B cell (primary cell): ENCODE measurements at regions not wholly inside any gene's neighbourhood (a gene's known extent, or its start where the extent isn't known, plus 50 kb on each side); places are given as distances from the start of the nearest gene placed in this dataset.

Experiments
- ATAC-seq: fragments of 200-7000 bp; cut with Tn5 transposase; one replicate; pipeline ENCODE4 v1.10.0; 2021; ENCODE audit warnings: low read depth, mild to moderate bottlenecking, moderate number of reproducible peaks, moderate library complexity
- CTCF ChIA-PET: fragments of 350-600 bp; sonication (Branson Sonifier 250); formaldehyde crosslinking; loops from one replicate; lab custom pipeline; 2021; ENCODE audit warnings: antibody characterized with exemption, inconsistent platforms; lab: Charles Lee
- POLR2A ChIA-PET: fragments of 350-600 bp; sonication (Branson Sonifier 250); formaldehyde crosslinking; loops from one replicate; lab custom pipeline; 2021; ENCODE audit warnings: antibody characterized with exemption; lab: Charles Lee
- DNase-seq: peaks from one replicate; pipeline ENCODE4 v3.0.0; 2013
- H2AFZ ChIP-seq: 2 replicates; pipeline ENCODE4 v1.6.1; 2012; ENCODE audit warnings: mild to moderate bottlenecking, low read depth, low read length; ENCODE audit not compliant: insufficient read depth, poor library complexity, severe bottlenecking
- H3K27ac ChIP-seq, 2 donors: 1 replicate in 1 of 2; 2 replicates in 1 of 2; pipeline ENCODE4 v1.5.1; 2012 to 2013; ENCODE audit warnings: low read length in 2 of 2, mild to moderate bottlenecking in 2 of 2, moderate library complexity in 1 of 2
- H3K27me3 ChIP-seq, 4 experiments: fragments of 200-600 bp in 1 of 4; sonication (generic) in 1 of 4; replicated peaks in 1 of 4; 1 replicate in 2 of 4; 2 replicates in 2 of 4; pipeline versions ENCODE4 v1.6.1 to v1.7.0; 2013 to 2016; ENCODE audit warnings: low read length in 3 of 4, mild to moderate bottlenecking in 2 of 4, mixed read lengths in 1 of 4, moderate library complexity in 1 of 4; ENCODE audit not compliant: insufficient read depth in 4 of 4, control insufficient read depth in 3 of 4; ENCODE audit errors: control extremely low read depth in 1 of 4
- H3K36me3 ChIP-seq, 2 experiments: replicated peaks in 1 of 2; 1 replicate in 1 of 2; 2 replicates in 1 of 2; pipeline versions ENCODE4 v1.6.1 to v1.7.1; 2013; ENCODE audit warnings: low read length in 1 of 2; ENCODE audit not compliant: insufficient read depth in 2 of 2, control insufficient read depth in 1 of 2; ENCODE audit errors: control extremely low read depth in 1 of 2, extremely low read depth in 1 of 2
- H3K4me1 ChIP-seq, 2 donors: fragments of 200-600 bp in 1 of 2; sonication (generic) in 1 of 2; 1 replicate in 1 of 2; 2 replicates in 1 of 2; pipeline versions ENCODE4 v1.5.1 to v1.6.1; 2013 to 2017; ENCODE audit warnings: low read length in 2 of 2; ENCODE audit not compliant: control insufficient read depth in 2 of 2, insufficient read depth in 2 of 2
- H3K4me2 ChIP-seq: replicated peaks from 2 replicates; pipeline ENCODE3; 2012; ENCODE audit warnings: mild to moderate bottlenecking, low read depth, low read length; ENCODE audit not compliant: poor library complexity, severe bottlenecking
- H3K4me3 ChIP-seq, 5 experiments: fragments of 200-600 bp in 1 of 5; sonication (generic) in 1 of 5; 1 replicate in 3 of 5; 2 replicates in 2 of 5; pipeline versions ENCODE4 v1.5.1 to v1.7.0; 2011 to 2016; ENCODE audit warnings: low read length in 4 of 5, mild to moderate bottlenecking in 4 of 5, low read depth in 2 of 5, control low read depth in 1 of 5, moderate library complexity in 1 of 5; ENCODE audit not compliant: insufficient read depth in 1 of 5; ENCODE audit errors: control extremely low read depth in 1 of 5, extremely low read depth in 1 of 5
- H3K79me2 ChIP-seq: fragments of 200-600 bp; sonication (generic); one replicate; pipeline ENCODE4 v1.6.0; 2016; ENCODE audit warnings: low read length; ENCODE audit not compliant: control insufficient read depth, insufficient read depth
- H3K9ac ChIP-seq: fragments of 200-600 bp; sonication (generic); 2 replicates; pipeline ENCODE4 v1.6.1; 2017; ENCODE audit warnings: mild to moderate bottlenecking, low read length, moderate library complexity
- H3K9me3 ChIP-seq, 3 donors: one replicate each; pipeline versions ENCODE4 v1.6.1 to v1.7.1; 2013; ENCODE audit warnings: low read length in 2 of 3; ENCODE audit not compliant: control insufficient read depth in 2 of 3, insufficient read depth in 1 of 3; ENCODE audit errors: control extremely low read depth in 1 of 3
- H4K20me1 ChIP-seq: 2 replicates; pipeline ENCODE4 v1.6.0; 2012; ENCODE audit warnings: mild to moderate bottlenecking, low read length; ENCODE audit not compliant: insufficient read depth, control insufficient read depth, poor library complexity, severe bottlenecking
- H3K27ac Mint-ChIP-seq: one replicate; pipeline ENCODE4 v1.8.0; 2021; ENCODE audit warnings: mixed read lengths
- H3K27me3 Mint-ChIP-seq: one replicate; pipeline ENCODE4 v1.8.0; 2021; ENCODE audit warnings: mixed read lengths
- H3K4me1 Mint-ChIP-seq: one replicate; pipeline ENCODE4 v1.8.0; 2021; ENCODE audit warnings: mixed read lengths
- H3K4me3 Mint-ChIP-seq: one replicate; pipeline ENCODE4 v1.8.0; 2021; ENCODE audit warnings: mixed read lengths
- H3K9me3 Mint-ChIP-seq: one replicate; pipeline ENCODE4 v1.8.0; 2022; ENCODE audit warnings: mixed read lengths; ENCODE audit not compliant: insufficient read depth
- EZH2 ChIP-seq: IDR thresholded peaks from 2 replicates; pipeline ENCODE4 v1.6.1; 2012; ENCODE audit warnings: borderline replicate concordance, low read depth, mild to moderate bottlenecking, moderate library complexity, low read length; ENCODE audit not compliant: insufficient read depth, poor library complexity, severe bottlenecking
- WGBS: methylation state at CpG from one replicate; pipeline ENCODE4 v1.1.5; 2013; ENCODE audit warnings: missing lambda C conversion rate; ENCODE audit not compliant: insufficient coverage; 5-methylcytosine and 5-hydroxymethylcytosine counted together
- intact Hi-C: fragments of 100-400 bp; cut with micrococcal nuclease; formaldehyde crosslinking; loops from one replicate; pipeline ENCODE4 v1.10.0; 2022
- TF ChIP-seq, protein P1 (sequence below): fragments of 200-600 bp; IDR thresholded peaks from one replicate; pipeline ENCODE4 v1.8.0; 2022; ENCODE audit warnings: antibody characterized with exemption, mild to moderate bottlenecking

DNA sequence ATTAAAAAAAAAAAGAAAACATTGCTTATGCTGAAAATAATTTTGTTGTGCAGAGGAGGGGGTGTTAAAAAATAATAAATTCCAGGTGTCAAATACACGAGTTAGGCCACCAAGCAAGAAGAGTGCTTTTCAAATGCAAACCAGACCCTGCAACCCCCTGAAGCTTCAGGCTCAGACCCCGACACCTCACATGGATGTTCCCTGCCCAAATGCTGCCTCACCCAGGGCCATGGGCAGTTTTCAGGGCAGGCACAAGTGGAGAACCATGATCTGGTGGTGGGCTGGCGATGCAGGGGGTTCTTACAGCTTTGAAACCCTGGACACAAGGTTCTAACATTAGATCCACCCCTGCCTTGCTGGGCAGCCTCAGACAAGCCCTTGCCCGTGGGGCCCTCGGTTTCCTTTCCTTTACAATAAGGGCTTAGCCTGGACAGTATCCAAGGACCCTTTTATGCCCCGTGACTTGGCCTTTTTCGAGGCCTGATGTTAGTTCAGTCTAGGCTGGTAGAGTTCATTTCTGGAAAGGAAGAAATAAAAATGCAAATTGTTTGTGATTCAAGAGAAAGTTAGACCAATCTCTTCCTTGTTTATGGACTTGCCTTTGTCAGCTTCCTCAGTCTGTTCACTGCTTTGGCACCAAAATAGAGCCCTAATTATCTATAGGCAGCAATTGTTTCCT lies 168.7 kb downstream of the DDX1 start:
- no peaks in the 10 kb centered on the region for H3K36me3 ChIP-seq
- CTCF ChIA-PET: no interaction called here
- no peak overlapping the region for H3K4me2 ChIP-seq

DNA sequence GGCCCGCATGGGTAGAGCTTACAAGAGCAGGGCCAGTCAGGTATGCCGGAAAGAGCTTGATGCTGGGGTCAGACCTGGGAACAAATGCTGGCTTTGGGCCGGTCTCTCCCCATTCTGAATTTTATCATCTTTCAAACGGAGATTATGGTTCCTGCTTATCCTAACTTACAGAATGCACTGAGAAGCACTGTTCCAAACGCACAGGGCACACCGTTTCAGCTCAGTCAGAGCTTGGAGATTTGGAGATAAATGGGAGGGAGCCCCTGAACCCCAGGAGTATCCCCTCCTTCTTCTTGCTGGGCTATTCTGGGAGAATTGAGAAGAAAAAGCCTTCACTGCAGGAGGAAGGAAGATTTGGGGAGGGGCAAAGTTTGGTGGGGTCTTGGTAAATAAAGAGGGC lies 169.4 kb downstream of the DDX1 start:
- no peak for DNase-seq
- no peaks in the 10 kb centered on the region for H3K79me2 ChIP-seq
- no peaks in the 10 kb centered on the region for H3K4me1 ChIP-seq
- H3K4me1 Mint-ChIP-seq: no peaks in the 10 kb centered on the region
- intact Hi-C loops: no loop called here
- H3K9me3 Mint-ChIP-seq: peaks cover 2% of the 10 kb centered on the region
- no peak overlapping the region for H3K9ac ChIP-seq
- ATAC-seq: no peak
- no peak overlapping the region for H3K4me3 ChIP-seq
- H3K9me3 ChIP-seq: peaks cover 0 to 6% (median 0%) of the 10 kb centered on the region in 3 donors
- H3K4me2 ChIP-seq: no peak overlapping the region
- H3K27me3 ChIP-seq: no peaks in the 10 kb centered on the region
- POLR2A ChIA-PET: no interaction called here
- no peaks in the 10 kb centered on the region for H4K20me1 ChIP-seq
- 92% methylated on average over 3 of the region's 6 CpGs for WGBS
- no peak overlapping the region for H3K27ac Mint-ChIP-seq
- no peak overlapping the region for H3K27ac ChIP-seq
- TF ChIP-seq, protein P1, sequence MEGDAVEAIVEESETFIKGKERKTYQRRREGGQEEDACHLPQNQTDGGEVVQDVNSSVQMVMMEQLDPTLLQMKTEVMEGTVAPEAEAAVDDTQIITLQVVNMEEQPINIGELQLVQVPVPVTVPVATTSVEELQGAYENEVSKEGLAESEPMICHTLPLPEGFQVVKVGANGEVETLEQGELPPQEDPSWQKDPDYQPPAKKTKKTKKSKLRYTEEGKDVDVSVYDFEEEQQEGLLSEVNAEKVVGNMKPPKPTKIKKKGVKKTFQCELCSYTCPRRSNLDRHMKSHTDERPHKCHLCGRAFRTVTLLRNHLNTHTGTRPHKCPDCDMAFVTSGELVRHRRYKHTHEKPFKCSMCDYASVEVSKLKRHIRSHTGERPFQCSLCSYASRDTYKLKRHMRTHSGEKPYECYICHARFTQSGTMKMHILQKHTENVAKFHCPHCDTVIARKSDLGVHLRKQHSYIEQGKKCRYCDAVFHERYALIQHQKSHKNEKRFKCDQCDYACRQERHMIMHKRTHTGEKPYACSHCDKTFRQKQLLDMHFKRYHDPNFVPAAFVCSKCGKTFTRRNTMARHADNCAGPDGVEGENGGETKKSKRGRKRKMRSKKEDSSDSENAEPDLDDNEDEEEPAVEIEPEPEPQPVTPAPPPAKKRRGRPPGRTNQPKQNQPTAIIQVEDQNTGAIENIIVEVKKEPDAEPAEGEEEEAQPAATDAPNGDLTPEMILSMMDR: no peak
- no peak for TF ChIP-seq EZH2
- H3K27me3 Mint-ChIP-seq: peaks cover 3% of the 10 kb centered on the region
- no peak overlapping the region for H2AFZ ChIP-seq
- no peak overlapping the region for H3K4me3 Mint-ChIP-seq
- CTCF ChIA-PET: no interaction called here
- no peaks in the 10 kb centered on the region for H3K36me3 ChIP-seq

More for the DNA sequence above, 168.7 kb downstream of the DDX1 start:
- H3K27ac ChIP-seq: no peak overlapping the region
- H3K4me1 ChIP-seq: no peaks in the 10 kb centered on the region
- ATAC-seq (no peak), DNase-seq (no peak)
- peaks cover 2% of the 10 kb centered on the region for H3K9me3 Mint-ChIP-seq
- H3K9me3 ChIP-seq: peaks cover 0 to 7% (median 0%) of the 10 kb centered on the region in 3 donors
- H3K27ac Mint-ChIP-seq: no peak overlapping the region
- H3K79me2 ChIP-seq: no peaks in the 10 kb centered on the region
- no peak for TF ChIP-seq EZH2
- TF ChIP-seq, protein P1: no peak
- H3K27me3 Mint-ChIP-seq: peaks cover 4% of the 10 kb centered on the region
- no peaks in the 10 kb centered on the region for H3K27me3 ChIP-seq
- 58% methylated on average over 3 of the region's 7 CpGs for WGBS
- POLR2A ChIA-PET: no interaction called here
- H3K4me3 Mint-ChIP-seq: no peak overlapping the region
- H3K9ac ChIP-seq: no peak overlapping the region
- H3K4me3 ChIP-seq: no peak overlapping the region
- H2AFZ ChIP-seq: no peak overlapping the region
- no peaks in the 10 kb centered on the region for H4K20me1 ChIP-seq
- intact Hi-C loops: no loop called here
- H3K4me1 Mint-ChIP-seq: no peaks in the 10 kb centered on the region
